IMR-90 (cell line): ENCODE measurements at regions not wholly inside any gene's neighbourhood (a gene's known extent, or its start where the extent isn't known, plus 50 kb on each side); places are given as distances from the start of the nearest gene placed in this dataset.

Experiments used
- ATAC-seq: fragments of 200-7000 bp; cut with Tn5 transposase; 2 replicates; pipeline ENCODE4 v1.9.1; 2020; ENCODE audit warnings: low read depth, mild to moderate bottlenecking, moderate library complexity
- BruUV-seq: library from RNA; stranded (reverse); fragments of 400-500 nt; replicated peaks from 2 replicates; lab custom pipeline; 2021; lab: Mats Ljungman, UMichigan
- CTCF ChIA-PET: fragments of 300-600 bp; formaldehyde crosslinking; extraction: SDS; loops from one replicate; lab custom pipeline; 2021; ENCODE audit warnings: antibody characterized with exemption; lab: Yijun Ruan, JAX
- POLR2A ChIA-PET: fragments of 300-600 bp; sonication (Branson Sonifier 250); formaldehyde crosslinking; loops from one replicate; lab custom pipeline; 2022; ENCODE audit warnings: antibody characterized with exemption; ENCODE audit not compliant: unreplicated experiment; lab: Charles Lee
- DNase-seq: peaks from one replicate; pipeline ENCODE4 v3.0.0; 2013
- H2AFZ ChIP-seq: replicated peaks from 2 replicates; pipeline ENCODE3; 2013; ENCODE audit warnings: low read length, mild to moderate bottlenecking; ENCODE audit not compliant: poor library complexity
- H2AK5ac ChIP-seq: 2 replicates; pipeline ENCODE4 v1.6.1; 2013; ENCODE audit warnings: low read depth, low read length, inconsistent platforms
- H2AK9ac ChIP-seq: replicated peaks from 2 replicates; pipeline ENCODE3; 2013; ENCODE audit warnings: mild to moderate bottlenecking, low read depth, low read length, moderate library complexity; ENCODE audit not compliant: poor library complexity
- H2BK120ac ChIP-seq: 2 replicates; pipeline ENCODE4 v1.6.1; 2013; ENCODE audit warnings: low read depth, low read length, inconsistent platforms
- H2BK15ac ChIP-seq: 3 replicates; pipeline ENCODE4 v1.6.1; 2013; ENCODE audit warnings: low read depth, low read length, inconsistent platforms
- H2BK20ac ChIP-seq: 2 replicates; pipeline ENCODE4 v1.6.1; 2013; ENCODE audit warnings: low read depth, mild to moderate bottlenecking, inconsistent platforms, low read length, moderate library complexity
- H2BK5ac ChIP-seq: 2 replicates; pipeline ENCODE4 v1.6.1; 2013; ENCODE audit warnings: mild to moderate bottlenecking, low read depth, low read length, inconsistent platforms; ENCODE audit not compliant: poor library complexity, severe bottlenecking
- H3K14ac ChIP-seq: replicated peaks from 2 replicates; pipeline ENCODE4 v1.6.1; 2013; ENCODE audit warnings: low read depth, low read length, inconsistent platforms
- H3K18ac ChIP-seq: 2 replicates; pipeline ENCODE4 v1.6.1; 2013; ENCODE audit warnings: low read depth, low read length, control low read depth
- H3K23ac ChIP-seq: 2 replicates; pipeline ENCODE4 v1.6.1; 2013; ENCODE audit warnings: low read depth, low read length, inconsistent platforms
- H3K27ac ChIP-seq: 2 replicates; pipeline ENCODE4 v1.5.1; 2013; ENCODE audit warnings: mild to moderate bottlenecking, control low read depth, low read length; ENCODE audit not compliant: insufficient read depth
- H3K27me3 ChIP-seq: 2 replicates; pipeline ENCODE4 v1.6.1; 2013; ENCODE audit warnings: low read length; ENCODE audit not compliant: control insufficient read depth, insufficient read depth
- H3K36me3 ChIP-seq: 2 replicates; pipeline ENCODE4 v1.6.1; 2013; ENCODE audit warnings: low read length, mixed read lengths; ENCODE audit not compliant: control insufficient read depth, insufficient read depth
- H3K4ac ChIP-seq: 2 replicates; pipeline ENCODE4 v1.6.1; 2013; ENCODE audit warnings: low read depth, low read length, inconsistent platforms
- H3K4me1 ChIP-seq: 2 replicates; pipeline ENCODE4 v1.6.1; 2013; ENCODE audit warnings: low read length, mixed read lengths; ENCODE audit not compliant: control insufficient read depth, insufficient read depth
- H3K4me2 ChIP-seq: 2 replicates; pipeline ENCODE4 v1.6.1; 2013; ENCODE audit warnings: low read depth, mild to moderate bottlenecking, control low read depth, low read length, moderate library complexity
- H3K4me3 ChIP-seq: 2 replicates; pipeline ENCODE4 v1.5.1; 2013; ENCODE audit warnings: low read depth, mild to moderate bottlenecking, control low read depth, low read length, moderate library complexity; ENCODE audit not compliant: insufficient read depth
- H3K56ac ChIP-seq: 2 replicates; pipeline ENCODE4 v1.6.1; 2013; ENCODE audit warnings: low read length, inconsistent platforms; ENCODE audit not compliant: insufficient read depth; ENCODE audit errors: extremely low read depth
- H3K79me1 ChIP-seq, 2 experiments: 2 replicates each; pipeline ENCODE4 v1.6.1; 2013; ENCODE audit warnings: low read length in 2 of 2, inconsistent platforms in 1 of 2, low read depth in 1 of 2
- H3K9ac ChIP-seq: 2 replicates; pipeline ENCODE4 v1.6.1; 2013; ENCODE audit warnings: low read depth, low read length, control low read depth
- H3K9me1 ChIP-seq: 2 replicates; pipeline ENCODE4 v1.6.1; 2013; ENCODE audit warnings: low read length, inconsistent platforms; ENCODE audit not compliant: insufficient read depth
- H3K9me3 ChIP-seq: 2 replicates; pipeline ENCODE4 v1.6.1; 2013; ENCODE audit warnings: low read length; ENCODE audit not compliant: control insufficient read depth, insufficient read depth
- H4K20me1 ChIP-seq: 2 replicates; pipeline ENCODE4 v1.6.1; 2013; ENCODE audit warnings: low read length, inconsistent platforms; ENCODE audit not compliant: insufficient read depth
- H4K5ac ChIP-seq: 2 replicates; pipeline ENCODE4 v1.6.1; 2013; ENCODE audit warnings: mild to moderate bottlenecking, low read depth, low read length, control low read depth
- H4K8ac ChIP-seq, 2 experiments: 2 replicates each; pipeline ENCODE4 v1.6.1; 2013; ENCODE audit warnings: low read depth in 2 of 2, low read length in 2 of 2, control low read depth in 1 of 2, inconsistent platforms in 1 of 2
- H4K91ac ChIP-seq: 2 replicates; pipeline ENCODE4 v1.6.1; 2013; ENCODE audit warnings: low read depth, low read length, inconsistent platforms; ENCODE audit not compliant: insufficient read depth
- MAFK ChIP-seq: IDR thresholded peaks from 2 replicates; pipeline ENCODE4 v1.6.1; 2012; ENCODE audit warnings: low read depth, low read length, improper control_type of control experiment
- WGBS, 2 experiments: methylation state at CpG; one replicate each; pipeline versions ENCODE4 v1.1.5 to v1.1.7; 2013; ENCODE audit warnings: missing lambda C conversion rate in 2 of 2; ENCODE audit not compliant: insufficient read length in 1 of 2; ENCODE audit errors: extremely low coverage in 2 of 2; 5-methylcytosine and 5-hydroxymethylcytosine counted together
- dilution Hi-C: fragments of 300-500 bp; cut with HindIII; formaldehyde crosslinking; loops from one replicate; pipeline ENCODE4 v1.14.3; 2018; ENCODE audit warnings: low sequenced_read_pairs; ENCODE audit not compliant: unreplicated experiment
- in situ Hi-C: fragments of 300-500 bp; cut with MboI; formaldehyde crosslinking; loops from 3 replicates; pipeline ENCODE4 v1.14.3; 2019; ENCODE audit warnings: low sequenced_read_pairs, inconsistent platforms, mixed read lengths
- intact Hi-C: fragments of 100-400 bp; cut with micrococcal nuclease; formaldehyde crosslinking; loops from 2 replicates; pipeline ENCODE4 v1.10.0; 2022

DNA sequence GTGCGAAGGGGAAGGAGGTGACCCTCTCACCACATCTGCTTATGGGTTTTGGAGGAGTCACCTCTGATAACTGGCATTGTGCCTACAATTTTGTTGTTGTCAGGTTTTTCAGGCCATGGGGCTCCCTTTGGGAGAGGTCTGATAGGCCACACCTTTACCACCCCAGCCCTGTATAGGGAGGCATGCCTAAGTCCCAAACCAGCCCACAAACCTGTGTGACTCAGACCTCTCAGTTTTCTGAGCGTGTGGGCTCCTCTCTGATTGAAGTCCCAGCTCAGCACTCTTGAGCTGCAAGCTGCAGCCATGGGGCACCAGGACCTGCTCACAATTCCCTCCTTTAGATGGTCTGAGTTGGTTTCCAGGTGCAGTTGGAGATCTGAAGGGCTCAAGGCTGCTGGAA lies 1429.3 kb upstream of the TMEM132C start:
- BruUV-seq: no TSS peak
- Histone ChIP-seq H3K56ac (no peak overlapping the region), H3K4me2 (no peak overlapping the region), H4K91ac (no peak overlapping the region), H2BK20ac (no peak overlapping the region), H3K27ac (no peak overlapping the region), H3K4me3 (no peak overlapping the region), H2BK15ac (no peak overlapping the region), H4K5ac (no peak overlapping the region), H3K9ac (no peak overlapping the region), H2BK120ac (no peak overlapping the region), H3K14ac (no peak overlapping the region), H3K9me1 (no peaks in the 10 kb centered on the region), H2AK5ac (no peak overlapping the region), H3K9me3 (peaks cover 24% of the 10 kb centered on the region), H2AFZ (no peak overlapping the region), H3K4me1 (no peaks in the 10 kb centered on the region), H4K20me1 (no peaks in the 10 kb centered on the region), H3K79me1 (no peaks in the 10 kb centered on the region), H4K8ac (no peak overlapping the region), H3K36me3 (no peaks in the 10 kb centered on the region), H2BK5ac (no peak overlapping the region), H3K4ac (no peak overlapping the region), H2AK9ac (no peak overlapping the region), H3K27me3 (no peaks in the 10 kb centered on the region), H3K18ac (no peak overlapping the region), H3K23ac (no peak overlapping the region)
- in situ Hi-C loops: no loop called here
- 0% methylated on average over 1 of the region's 2 CpGs; no CpG with 5 or more reads in 1 of the 2 experiments for WGBS, 2 experiments
- ATAC-seq (no peak), DNase-seq (no peak)
- dilution Hi-C loops: no loop called here
- TF ChIP-seq MAFK: no peak
- ChIA-PET POLR2A (no interaction called here), CTCF (no interaction called here)
- intact Hi-C loops: no loop called here
